ENCODE measurements at regions not wholly inside any gene's neighbourhood (a gene's known extent, or its start where the extent isn't known, plus 50 kb on each side); places are given as distances from the start of the nearest gene placed in this dataset.
"Not testable (repeated sequence)": the region's sequence is repeated elsewhere in the genome, so short reads cannot be mapped to it uniquely, and the experiment has no call there.

GRCh38 chrX:150205011-150205410 lies 158.1 kb upstream of the MAMLD1 start:
- DNase-seq (ENCODE audit: low read depth in 2 of 3, low spot score in 2 of 3) = no peak

DNA sequence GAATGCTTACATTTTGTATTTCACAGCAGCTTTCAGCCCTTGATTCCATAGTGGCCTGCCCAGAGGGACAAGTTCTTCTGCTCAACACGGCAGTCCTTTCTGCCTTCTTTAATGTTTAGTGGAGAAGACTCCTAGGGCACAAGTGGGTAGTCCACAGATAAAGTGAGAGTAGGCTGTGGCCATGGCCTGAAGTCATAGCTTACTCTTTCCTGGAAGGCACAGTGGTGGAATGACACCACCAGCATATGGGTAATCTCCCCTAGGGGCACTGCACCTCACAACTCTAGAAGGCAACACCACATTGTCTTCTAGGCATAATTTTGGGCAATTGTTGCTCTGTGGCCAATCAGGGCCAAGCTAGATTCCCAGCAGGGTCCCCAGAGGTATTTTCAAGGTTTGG lies 155.4 kb upstream of the MAMLD1 start:
- no peak for DNase-seq (ENCODE audit: low read depth in 2 of 3, low spot score in 2 of 3)

DNA sequence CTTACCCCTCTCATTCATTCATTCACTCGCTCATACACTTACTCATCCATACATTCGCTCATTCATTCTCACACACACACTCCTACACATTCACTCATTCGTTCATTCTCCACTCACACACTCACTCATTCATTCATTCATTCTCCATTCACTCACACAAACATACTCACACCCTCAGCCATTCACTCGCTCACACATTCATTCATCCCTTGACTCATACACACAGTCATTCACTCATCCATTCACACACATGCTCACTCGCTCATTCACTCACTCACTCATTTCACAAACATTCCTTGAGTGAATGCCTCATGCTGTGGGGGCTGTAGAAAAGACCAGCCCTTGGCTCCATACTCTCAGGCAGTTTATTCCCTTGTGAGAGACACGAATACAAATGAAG lies 151.1 kb upstream of the MAMLD1 start:
- DNase-seq (ENCODE audit: low read depth in 2 of 3, low spot score in 2 of 3) = no peak

DNA sequence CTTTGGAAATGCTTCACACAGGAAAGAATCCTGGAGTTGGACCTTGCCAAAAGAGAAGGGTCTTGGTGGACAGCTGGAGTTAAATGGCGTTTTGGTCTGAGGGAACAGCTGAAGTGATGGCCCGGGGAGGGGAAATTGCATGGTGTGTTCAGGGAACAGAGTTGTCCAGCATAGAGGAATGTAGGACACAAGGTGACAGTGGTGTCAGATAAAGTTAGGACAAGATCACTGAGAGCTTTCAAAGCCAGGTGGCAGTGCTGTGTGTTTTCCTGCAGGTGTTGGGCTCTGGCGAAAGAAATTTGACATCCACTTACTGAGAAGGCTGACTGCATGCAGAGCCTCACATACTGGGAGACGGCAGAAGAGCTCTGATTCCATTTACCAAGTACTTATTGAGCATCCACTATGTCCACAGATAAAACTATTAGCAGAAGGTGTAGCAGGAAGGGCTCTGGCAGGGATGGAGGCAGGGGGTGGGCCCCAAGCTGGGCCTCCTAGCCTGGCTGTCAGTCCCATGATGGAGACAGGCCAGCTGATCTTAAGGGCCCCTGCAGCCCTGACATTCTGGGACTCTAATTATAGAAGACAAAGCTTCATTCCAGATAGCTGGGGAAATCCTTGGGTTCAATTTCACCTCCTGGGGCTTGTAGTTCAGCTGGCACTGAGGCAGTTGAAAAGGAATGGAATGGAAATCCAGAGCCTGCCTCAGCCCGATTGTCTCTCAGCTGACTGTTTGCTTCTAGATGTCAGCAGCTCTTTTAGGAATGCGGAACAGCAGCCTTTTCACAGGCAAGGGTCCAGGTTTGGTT lies 150.2 kb upstream of the MAMLD1 start:
- no peak for DNase-seq (ENCODE audit: low read depth in 2 of 3, low spot score in 2 of 3)

- DNase-seq (ENCODE audit: low read depth in 2 of 3, low spot score in 2 of 3) = no peak
Measured at GRCh38 chrX:150213481-150214030, 149.6 kb upstream of the MAMLD1 start.

GRCh38 chrX:150216000-150216399 lies 147.1 kb upstream of the MAMLD1 start:
- DNase-seq (ENCODE audit: low read depth in 2 of 3, low spot score in 2 of 3) = not testable (repeated sequence)

DNA sequence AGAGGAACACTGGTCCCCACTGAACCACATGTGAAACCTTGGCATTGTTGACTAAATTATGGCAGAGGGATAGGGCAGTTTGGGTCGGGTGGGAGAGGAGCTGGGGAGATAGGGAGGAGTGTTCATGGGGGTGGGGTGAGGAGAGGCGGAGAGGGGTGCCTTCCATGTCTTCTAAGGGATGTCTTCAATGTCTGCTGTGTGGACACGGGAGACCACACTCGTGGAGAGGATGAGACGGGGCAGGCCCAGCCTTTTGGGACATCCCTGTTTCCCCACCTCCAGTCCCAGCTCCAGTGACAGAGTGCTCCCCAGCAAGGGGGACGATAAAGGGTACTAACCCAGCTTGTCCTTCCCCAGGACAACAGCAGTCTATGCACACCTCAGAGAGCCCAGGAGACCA lies 146.4 kb upstream of the MAMLD1 start:
- DNase-seq (ENCODE audit: low read depth in 2 of 3, low spot score in 2 of 3) = no peak

- no peak for DNase-seq (ENCODE audit: low read depth in 2 of 3, low spot score in 2 of 3)
Measured at GRCh38 chrX:150217609-150218008, 145.5 kb upstream of the MAMLD1 start.

DNA sequence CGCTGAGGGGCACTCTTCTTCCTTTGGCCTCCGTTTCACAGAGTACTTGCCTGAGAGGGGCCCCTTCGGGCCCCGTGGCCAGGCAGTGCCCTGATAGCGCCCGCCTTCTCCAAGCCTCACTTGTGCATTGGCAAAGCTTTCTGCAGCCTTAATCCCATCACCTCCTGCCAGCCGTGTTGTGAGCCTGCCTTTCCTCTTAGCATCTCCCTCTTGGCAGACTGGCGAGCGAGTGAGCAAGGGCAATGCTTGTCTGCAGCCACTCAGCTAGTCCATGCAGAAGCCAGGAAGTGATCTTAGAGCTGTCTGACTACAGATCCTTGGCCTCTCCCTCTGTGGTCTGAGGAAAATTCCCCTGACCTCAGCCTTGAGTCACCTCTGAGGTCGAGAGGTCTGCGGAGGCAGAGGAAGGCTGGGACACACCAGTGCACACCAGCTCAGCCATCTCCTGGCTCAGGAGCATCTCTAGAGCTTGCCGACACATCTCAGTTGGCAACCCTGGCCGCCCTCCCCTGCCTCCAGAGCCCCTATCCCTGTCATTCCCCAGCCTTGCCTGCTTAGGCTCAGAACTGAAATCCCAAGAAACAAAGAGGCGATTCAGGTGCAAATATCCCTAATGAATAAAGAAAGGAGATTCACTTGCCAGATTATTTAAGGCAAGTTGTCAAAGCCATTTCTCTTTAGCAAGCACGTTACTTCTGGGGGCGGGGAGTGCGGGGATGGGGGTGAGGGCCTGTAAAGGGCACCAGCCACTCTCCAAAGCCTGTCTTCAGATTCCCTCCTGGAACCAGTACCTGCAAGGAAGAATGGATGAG lies 143.5 kb upstream of the MAMLD1 start:
- no peak for DNase-seq (ENCODE audit: low read depth in 2 of 3, low spot score in 2 of 3)

DNA sequence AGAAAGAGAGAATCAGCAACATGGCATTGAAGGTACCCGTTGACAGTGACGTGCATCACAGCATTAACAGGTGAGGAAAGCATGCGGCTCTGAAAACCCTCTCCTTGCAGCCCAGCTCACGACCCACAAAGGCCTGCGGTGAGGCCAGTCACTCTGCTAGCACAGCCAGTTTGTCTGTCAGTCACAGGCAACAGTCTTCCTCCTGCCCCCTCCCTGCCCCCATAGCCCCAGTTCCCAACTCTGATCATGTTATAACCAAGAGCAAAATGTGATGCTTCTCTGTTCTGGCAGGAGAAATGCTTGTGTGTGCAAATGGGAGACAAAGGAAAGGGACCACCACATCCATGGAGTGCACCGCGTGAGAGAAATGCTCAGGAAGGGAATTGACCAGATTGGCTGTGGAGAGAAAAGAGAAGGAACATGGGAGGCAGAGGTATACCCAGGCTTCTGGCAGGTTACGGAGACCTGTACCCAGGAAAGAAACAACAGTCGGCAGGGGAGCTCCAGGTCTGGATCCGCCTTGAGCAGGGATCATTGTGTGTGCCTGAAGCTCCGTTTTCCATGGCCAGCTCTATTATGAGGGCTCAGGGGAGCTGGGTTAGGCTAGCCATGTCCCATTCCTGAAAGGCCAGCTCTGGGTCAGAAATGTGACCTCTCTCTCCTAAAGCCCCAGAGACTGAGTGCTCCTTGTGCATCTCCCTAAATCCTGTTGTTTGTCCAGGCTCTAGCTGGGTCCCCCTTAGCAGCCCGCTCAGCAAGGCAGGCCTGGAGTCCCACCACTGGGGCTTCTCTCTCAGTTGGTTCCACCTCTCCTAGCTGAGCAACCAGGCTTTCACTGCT lies 139.7 kb upstream of the MAMLD1 start:
- DNase-seq (ENCODE audit: low read depth in 2 of 3, low spot score in 2 of 3) = no peak

GRCh38 chrX:150224676-150225075 lies 138.4 kb upstream of the MAMLD1 start:
- no peak for DNase-seq (ENCODE audit: low read depth in 2 of 3, low spot score in 2 of 3)

DNA sequence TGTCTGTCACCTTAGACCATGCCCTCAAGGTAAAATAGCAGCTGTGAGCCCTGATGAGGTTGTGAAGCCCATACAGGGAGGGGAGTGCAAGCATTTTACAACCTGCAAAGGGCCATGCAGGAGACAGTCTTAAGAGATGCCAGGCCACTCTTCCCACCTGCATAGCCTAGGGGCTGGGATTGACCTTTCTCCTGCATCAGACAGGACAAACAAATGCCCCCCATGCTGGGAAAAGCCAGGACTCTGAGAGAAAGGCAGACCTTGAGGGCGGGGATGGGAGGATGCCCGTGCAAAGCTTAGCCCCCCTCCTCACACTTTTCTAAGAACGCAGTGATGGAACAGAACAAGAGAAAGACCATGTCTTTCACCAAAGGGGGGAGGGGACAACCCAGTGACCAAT lies 137.9 kb upstream of the MAMLD1 start:
- no peak for DNase-seq (ENCODE audit: low read depth in 2 of 3, low spot score in 2 of 3)

DNA sequence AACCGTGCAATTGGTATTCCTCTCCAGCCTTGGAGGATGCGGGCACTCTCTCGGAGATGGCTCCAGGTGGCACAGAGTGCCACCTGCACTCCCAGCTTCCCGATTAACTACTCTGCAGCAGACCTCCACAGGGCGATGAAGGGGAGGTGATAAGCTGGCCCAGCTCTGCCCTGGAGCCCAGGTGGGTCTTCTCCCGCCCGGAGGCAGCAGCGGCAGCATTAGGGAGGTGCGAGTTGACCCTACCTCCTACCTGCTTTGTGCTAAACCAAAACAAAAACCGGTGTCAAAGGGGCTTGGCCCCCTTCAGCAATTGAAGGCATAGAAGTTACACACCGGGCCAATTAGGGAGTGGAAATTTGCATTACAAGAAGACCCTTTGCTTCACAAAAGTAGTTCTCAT lies 137.4 kb upstream of the MAMLD1 start:
- no peak for DNase-seq (ENCODE audit: low read depth in 2 of 3, low spot score in 2 of 3)

GRCh38 chrX:150226223-150226965 lies 136.7 kb upstream of the MAMLD1 start:
- no peak for DNase-seq (ENCODE audit: low read depth in 2 of 3, low spot score in 2 of 3)

- DNase-seq (ENCODE audit: low read depth in 2 of 3, low spot score in 2 of 3) = peak in 1 of 3 donors; percentile 27
Measured at GRCh38 chrX:150227321-150227860, 135.7 kb upstream of the MAMLD1 start.

GRCh38 chrX:150227873-150228410 lies 135.2 kb upstream of the MAMLD1 start:
- no peak for DNase-seq (ENCODE audit: low read depth in 2 of 3, low spot score in 2 of 3)

DNA sequence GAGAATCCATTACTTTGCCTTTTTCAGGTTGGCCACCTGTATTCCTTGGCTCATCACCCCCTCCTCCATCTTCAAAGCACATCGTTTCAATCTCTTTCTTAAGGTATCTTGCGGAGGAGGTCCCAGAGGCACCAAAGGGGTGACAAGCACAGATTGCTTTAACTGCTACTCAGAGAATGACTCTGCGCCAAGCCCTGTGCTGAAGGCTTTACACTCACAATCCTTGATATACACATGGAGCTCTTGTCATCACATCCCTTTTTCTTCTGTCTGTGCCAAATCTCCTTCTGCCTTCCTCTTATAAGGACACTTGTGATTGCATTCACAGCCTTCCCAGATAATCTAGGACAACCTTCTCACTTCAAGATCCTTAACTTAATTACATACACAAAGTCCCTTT lies 134.7 kb upstream of the MAMLD1 start:
- DNase-seq (ENCODE audit: low read depth in 2 of 3, low spot score in 2 of 3) = no peak

GRCh38 chrX:150229030-150229429 lies 134.1 kb upstream of the MAMLD1 start:
- DNase-seq (ENCODE audit: low read depth in 2 of 3, low spot score in 2 of 3) = no peak

- no peak for DNase-seq (ENCODE audit: low read depth in 2 of 3, low spot score in 2 of 3)
Measured at GRCh38 chrX:150229481-150229880, 133.6 kb upstream of the MAMLD1 start.

GRCh38 chrX:150230952-150231351 lies 132.2 kb upstream of the MAMLD1 start:
- not testable (repeated sequence) for DNase-seq (ENCODE audit: low read depth in 2 of 3, low spot score in 2 of 3)

Data from hematopoietic multipotent progenitor cell (in vitro differentiated cells).